ENCODE measurements at regions not wholly inside any gene's neighbourhood (a gene's known extent, or its start where the extent isn't known, plus 50 kb on each side); places are given as distances from the start of the nearest gene placed in this dataset.

GRCh38 chr20:57792386-57793080 lies 82.7 kb upstream of the PMEPA1 start:
- intact Hi-C loops (cut with micrococcal nuclease), result no loop called here
- H3K4me3 ChIP-seq (ENCODE audit: low read length in 2 of 2), result no peak overlapping the region
- Mint-ChIP-seq H3K27me3 (no peaks in the 10 kb centered on the region), H3K27ac (no peak overlapping the region), H3K36me3 (no peaks in the 10 kb centered on the region), H3K4me3 (no peak overlapping the region), H3K9me3 (no peaks in the 10 kb centered on the region), H3K4me1 (peaks cover 0 to 2% (median 0%) of the 10 kb centered on the region in 4 donors)
- no peaks in the 10 kb centered on the region for H3K36me3 ChIP-seq (ENCODE audit: insufficient read depth, low read length)
- DNase-seq, result no peak
- H3K9me3 ChIP-seq (ENCODE audit: control insufficient read depth in 1 of 2, low read length in 2 of 2), result no peaks in the 10 kb centered on the region
- POLR2A ChIA-PET (ENCODE audit: partially characterized antibody), result no interaction called here
- H3K4me1 ChIP-seq (ENCODE audit: insufficient read depth, low read length), result no peaks in the 10 kb centered on the region
- no peaks in the 10 kb centered on the region for H3K27me3 ChIP-seq (ENCODE audit: insufficient read depth, low read length)
- H3K27ac ChIP-seq (ENCODE audit: low read depth, low read length), result no peak overlapping the region
- CTCF ChIA-PET (ENCODE audit: partially characterized antibody), result no interaction called here

- no peaks in the 10 kb centered on the region for H3K27me3 Mint-ChIP-seq
- Histone ChIP-seq H3K9me3 (ENCODE audit: control insufficient read depth in 1 of 2, low read length in 2 of 2) (no peaks in the 10 kb centered on the region), H3K36me3 (ENCODE audit: insufficient read depth, low read length) (no peaks in the 10 kb centered on the region), H3K27ac (ENCODE audit: low read depth, low read length) (no peak overlapping the region), H3K4me1 (ENCODE audit: insufficient read depth, low read length) (no peaks in the 10 kb centered on the region), H3K4me3 (ENCODE audit: low read length in 2 of 2) (no peak overlapping the region), H3K27me3 (ENCODE audit: insufficient read depth, low read length) (no peaks in the 10 kb centered on the region)
- ChIA-PET CTCF (ENCODE audit: partially characterized antibody) (no interaction called here), POLR2A (ENCODE audit: partially characterized antibody) (no interaction called here)
- H3K27ac Mint-ChIP-seq, result no peak overlapping the region
- DNase-seq, result no peak
- H3K4me1 Mint-ChIP-seq, result peaks cover 0 to 2% (median 0%) of the 10 kb centered on the region in 4 donors
- H3K36me3 Mint-ChIP-seq, result no peaks in the 10 kb centered on the region
- H3K9me3 Mint-ChIP-seq, result no peaks in the 10 kb centered on the region
- intact Hi-C loops (cut with micrococcal nuclease), result no loop called here
- H3K4me3 Mint-ChIP-seq, result no peak overlapping the region
Observed at GRCh38 chr20:57791966-57792365, 82.2 kb upstream of the PMEPA1 start.

DNA sequence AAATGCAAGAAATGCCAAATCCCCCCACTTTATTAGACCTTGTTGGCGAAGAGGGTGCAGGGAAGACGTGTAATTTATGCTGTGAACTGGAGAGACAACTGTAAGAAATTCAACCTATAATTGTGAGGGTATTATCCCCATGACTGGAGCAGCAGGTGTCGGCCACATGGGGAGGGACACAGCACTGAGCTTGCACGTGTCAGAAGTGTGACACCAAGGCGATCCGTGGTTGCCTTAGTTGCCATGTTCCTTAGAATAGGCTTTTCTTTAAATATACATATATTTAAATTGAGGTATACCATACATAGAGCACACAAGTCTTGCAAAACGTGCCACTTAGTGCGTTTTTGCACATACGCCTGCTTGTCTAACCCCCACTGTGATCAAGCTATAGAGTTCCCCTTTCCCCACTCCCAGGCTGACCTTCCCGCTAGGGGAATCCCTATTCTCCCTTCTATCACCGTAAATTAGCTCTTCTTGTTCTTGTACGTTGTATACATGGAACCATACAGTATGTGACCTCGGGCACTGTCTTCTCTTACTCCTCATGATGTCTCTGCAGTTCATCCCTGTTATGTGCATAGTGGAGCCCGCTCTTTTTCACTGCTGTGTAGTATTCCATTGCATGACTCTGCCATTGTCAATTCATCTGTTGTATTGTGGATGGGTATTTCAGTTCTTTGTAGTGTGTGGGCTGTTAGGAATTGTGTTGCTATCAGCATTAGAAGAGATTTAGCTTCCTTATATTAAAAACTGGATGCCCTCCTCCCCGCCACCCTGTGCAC lies 81.6 kb upstream of the PMEPA1 start:
- no peaks in the 10 kb centered on the region for H3K36me3 Mint-ChIP-seq
- DNase-seq, result no peak
- no peak overlapping the region for H3K27ac Mint-ChIP-seq
- H3K9me3 Mint-ChIP-seq, result no peaks in the 10 kb centered on the region
- Histone ChIP-seq H3K9me3 (ENCODE audit: control insufficient read depth in 1 of 2, low read length in 2 of 2) (no peaks in the 10 kb centered on the region), H3K36me3 (ENCODE audit: insufficient read depth, low read length) (no peaks in the 10 kb centered on the region), H3K27me3 (ENCODE audit: insufficient read depth, low read length) (no peaks in the 10 kb centered on the region), H3K4me3 (ENCODE audit: low read length in 2 of 2) (no peak overlapping the region), H3K4me1 (ENCODE audit: insufficient read depth, low read length) (no peaks in the 10 kb centered on the region), H3K27ac (ENCODE audit: low read depth, low read length) (no peak overlapping the region)
- intact Hi-C loops (cut with micrococcal nuclease), result no loop called here
- POLR2A ChIA-PET (ENCODE audit: partially characterized antibody), result no interaction called here
- H3K4me1 Mint-ChIP-seq, result peaks cover 0 to 2% (median 0%) of the 10 kb centered on the region in 4 donors
- H3K27me3 Mint-ChIP-seq, result no peaks in the 10 kb centered on the region
- H3K4me3 Mint-ChIP-seq, result no peak overlapping the region
- CTCF ChIA-PET (ENCODE audit: partially characterized antibody), result no interaction called here

GRCh38 chr20:57790176-57790575 lies 80.4 kb upstream of the PMEPA1 start:
- no peaks in the 10 kb centered on the region for H3K4me1 Mint-ChIP-seq
- Histone ChIP-seq H3K4me1 (ENCODE audit: insufficient read depth, low read length) (no peaks in the 10 kb centered on the region), H3K27me3 (ENCODE audit: insufficient read depth, low read length) (no peaks in the 10 kb centered on the region), H3K4me3 (ENCODE audit: low read length in 2 of 2) (no peak overlapping the region), H3K27ac (ENCODE audit: low read depth, low read length) (no peak overlapping the region), H3K36me3 (ENCODE audit: insufficient read depth, low read length) (no peaks in the 10 kb centered on the region), H3K9me3 (ENCODE audit: control insufficient read depth in 1 of 2, low read length in 2 of 2) (no peaks in the 10 kb centered on the region)
- CTCF ChIA-PET (ENCODE audit: partially characterized antibody), result interaction anchor here (1.2 kb wide), 1 partner anchor 194 kb away, joined by 3 read pairs; no protein-coding TSS in a partner anchor
- H3K36me3 Mint-ChIP-seq, result no peaks in the 10 kb centered on the region
- intact Hi-C loops (cut with micrococcal nuclease), result no loop called here
- no peak for DNase-seq
- H3K27ac Mint-ChIP-seq, result no peak overlapping the region
- no peaks in the 10 kb centered on the region for H3K9me3 Mint-ChIP-seq
- no peak overlapping the region for H3K4me3 Mint-ChIP-seq
- POLR2A ChIA-PET (ENCODE audit: partially characterized antibody), result no interaction called here
- H3K27me3 Mint-ChIP-seq, result no peaks in the 10 kb centered on the region

- POLR2A ChIA-PET (ENCODE audit: partially characterized antibody), result no interaction called here
- no peaks in the 10 kb centered on the region for H3K9me3 Mint-ChIP-seq
- CTCF ChIA-PET (ENCODE audit: partially characterized antibody), result no interaction called here
Observed at GRCh38 chr20:57788936-57789613, 79.3 kb upstream of the PMEPA1 start.

GRCh38 chr20:57787990-57788781 lies 78.4 kb upstream of the PMEPA1 start:
- Mint-ChIP-seq H3K4me3 (no peak overlapping the region), H3K9me3 (no peaks in the 10 kb centered on the region), H3K27ac (no peak overlapping the region), H3K4me1 (no peaks in the 10 kb centered on the region), H3K27me3 (peaks cover 2% of the 10 kb centered on the region in 2 donors), H3K36me3 (no peaks in the 10 kb centered on the region)
- intact Hi-C loops (cut with micrococcal nuclease), result no loop called here
- Histone ChIP-seq H3K36me3 (ENCODE audit: insufficient read depth, low read length) (no peaks in the 10 kb centered on the region), H3K27me3 (ENCODE audit: insufficient read depth, low read length) (no peaks in the 10 kb centered on the region), H3K4me1 (ENCODE audit: insufficient read depth, low read length) (no peaks in the 10 kb centered on the region), H3K9me3 (ENCODE audit: control insufficient read depth in 1 of 2, low read length in 2 of 2) (no peaks in the 10 kb centered on the region), H3K27ac (ENCODE audit: low read depth, low read length) (no peak overlapping the region), H3K4me3 (ENCODE audit: low read length in 2 of 2) (no peak overlapping the region)
- POLR2A ChIA-PET (ENCODE audit: partially characterized antibody), result no interaction called here
- CTCF ChIA-PET (ENCODE audit: partially characterized antibody), result no interaction called here
- no peak for DNase-seq

More at GRCh38 chr20:57788936-57789613, 79.3 kb upstream of the PMEPA1 start:
- intact Hi-C loops (cut with micrococcal nuclease), result no loop called here
- Mint-ChIP-seq H3K36me3 (no peaks in the 10 kb centered on the region), H3K27me3 (peaks cover 2% of the 10 kb centered on the region in 2 donors), H3K4me3 (no peak overlapping the region), H3K4me1 (no peaks in the 10 kb centered on the region), H3K27ac (no peak overlapping the region)
- Histone ChIP-seq H3K36me3 (ENCODE audit: insufficient read depth, low read length) (no peaks in the 10 kb centered on the region), H3K4me3 (ENCODE audit: low read length in 2 of 2) (no peak overlapping the region), H3K4me1 (ENCODE audit: insufficient read depth, low read length) (no peaks in the 10 kb centered on the region), H3K9me3 (ENCODE audit: control insufficient read depth in 1 of 2, low read length in 2 of 2) (no peaks in the 10 kb centered on the region), H3K27me3 (ENCODE audit: insufficient read depth, low read length) (no peaks in the 10 kb centered on the region), H3K27ac (ENCODE audit: low read depth, low read length) (no peak overlapping the region)
- no peak for DNase-seq
